WTC11 (cell line): ENCODE measurements at regions not wholly inside any gene's neighbourhood (a gene's known extent, or its start where the extent isn't known, plus 50 kb on each side); places are given as distances from the start of the nearest gene placed in this dataset.

Experiments
- ATAC-seq: fragments of 200-7000 bp; cut with Tn5 transposase; 2 replicates; pipeline ENCODE4 v1.10.0; 2021; ENCODE audit warnings: mild to moderate bottlenecking, moderate library complexity
- CTCF ChIA-PET: fragments of 300-600 bp; sonication (Branson Sonifier 250); formaldehyde crosslinking; loops from one replicate; lab custom pipeline; 2021; ENCODE audit warnings: antibody characterized with exemption; lab: Charles Lee
- POLR2A ChIA-PET: fragments of 350-600 bp; sonication (Branson Sonifier 250); formaldehyde crosslinking; loops from one replicate; lab custom pipeline; 2021; ENCODE audit warnings: antibody characterized with exemption; lab: Charles Lee
- DNase-seq: peaks from one replicate; pipeline ENCODE4 v3.0.0; 2021; ENCODE audit warnings: low spot score
- H3K27ac Mint-ChIP-seq: 2 replicates; pipeline ENCODE4 v1.8.0; 2021; ENCODE audit warnings: mixed read lengths
- H3K27me3 Mint-ChIP-seq: 2 replicates; pipeline ENCODE4 v1.8.0; 2021; ENCODE audit warnings: low read depth, mild to moderate bottlenecking, moderate library complexity, mixed read lengths
- H3K36me3 Mint-ChIP-seq: 2 replicates; pipeline ENCODE4 v1.8.0; 2021; ENCODE audit warnings: mixed read lengths
- H3K4me1 Mint-ChIP-seq: 2 replicates; pipeline ENCODE4 v1.8.0; 2022; ENCODE audit warnings: mixed read lengths
- H3K4me3 Mint-ChIP-seq: 2 replicates; pipeline ENCODE4 v1.8.0; 2021; ENCODE audit warnings: mild to moderate bottlenecking, moderate library complexity, mixed read lengths
- H3K9me3 Mint-ChIP-seq: 2 replicates; pipeline ENCODE4 v1.8.0; 2021; ENCODE audit warnings: mixed read lengths
- ATF1 ChIP-seq: sonication (generic); formaldehyde crosslinking; IDR thresholded peaks from 2 replicates; pipeline ENCODE4 v1.8.1; 2023; ENCODE audit warnings: mild to moderate bottlenecking, moderate library complexity, missing genetic modification reagents
- ATF6 ChIP-seq: sonication (generic); formaldehyde crosslinking; IDR thresholded peaks from 2 replicates; pipeline ENCODE4 v1.8.1; 2023; ENCODE audit warnings: mild to moderate bottlenecking, missing genetic modification reagents
- CDX4 ChIP-seq: fragments of 250-450 bp; sonication (Bioruptor Pico); IDR thresholded peaks from 2 replicates; pipeline ENCODE4 v1.9.0; 2021; ENCODE audit warnings: moderate library complexity, mild to moderate bottlenecking, inconsistent platforms, borderline replicate concordance
- CREB1 ChIP-seq: sonication (generic); formaldehyde crosslinking; IDR thresholded peaks from 2 replicates; pipeline ENCODE4 v1.8.0; 2023; ENCODE audit warnings: mild to moderate bottlenecking, missing genetic modification reagents
- CREM ChIP-seq: sonication (generic); formaldehyde crosslinking; IDR thresholded peaks from 2 replicates; pipeline ENCODE4 v1.8.1; 2022; ENCODE audit warnings: mild to moderate bottlenecking, missing genetic modification reagents, moderate library complexity
- IRF2 ChIP-seq: sonication (generic); formaldehyde crosslinking; IDR thresholded peaks from 2 replicates; pipeline ENCODE4 v1.8.0; 2022; ENCODE audit warnings: low read depth, missing genetic modification reagents, borderline replicate concordance
- MAX ChIP-seq: sonication (generic); formaldehyde crosslinking; IDR thresholded peaks from 2 replicates; pipeline ENCODE4 v1.8.0; 2022; ENCODE audit warnings: mild to moderate bottlenecking, missing genetic modification reagents
- MLX ChIP-seq: sonication (generic); formaldehyde crosslinking; IDR thresholded peaks from 2 replicates; pipeline ENCODE4 v1.8.1; 2023; ENCODE audit warnings: mild to moderate bottlenecking, missing genetic modification reagents, moderate library complexity
- NFYB ChIP-seq: sonication (generic); formaldehyde crosslinking; conservative IDR thresholded peaks from 2 replicates; pipeline ENCODE4 v1.8.0; 2022; ENCODE audit warnings: low read depth, missing genetic modification reagents
- NR2C2 ChIP-seq: sonication (generic); formaldehyde crosslinking; IDR thresholded peaks from 2 replicates; pipeline ENCODE4 v1.8.0; 2022; ENCODE audit warnings: mild to moderate bottlenecking, missing genetic modification reagents
- PRDM15 ChIP-seq: sonication (generic); formaldehyde crosslinking; IDR thresholded peaks from 2 replicates; pipeline ENCODE4 v1.8.0; 2022; ENCODE audit warnings: missing genetic modification reagents
- PREB ChIP-seq: sonication (generic); formaldehyde crosslinking; IDR thresholded peaks from 2 replicates; pipeline ENCODE4 v1.8.1; 2022; ENCODE audit warnings: mild to moderate bottlenecking, missing genetic modification reagents, moderate library complexity, borderline replicate concordance
- PRRX2 ChIP-seq: fragments of 250-450 bp; sonication (Bioruptor Pico); IDR thresholded peaks from 2 replicates; pipeline ENCODE4 v1.8.0; 2021; ENCODE audit warnings: mild to moderate bottlenecking
- SOX15 ChIP-seq: fragments of 250-450 bp; sonication (Bioruptor Pico); IDR thresholded peaks from 2 replicates; pipeline ENCODE4 v1.9.0; 2021; ENCODE audit warnings: mild to moderate bottlenecking
- SP1 ChIP-seq: sonication (generic); formaldehyde crosslinking; conservative IDR thresholded peaks from 2 replicates; pipeline ENCODE4 v1.8.1; 2022; ENCODE audit warnings: missing genetic modification reagents
- USF2 ChIP-seq: sonication (generic); formaldehyde crosslinking; IDR thresholded peaks from 2 replicates; pipeline ENCODE4 v1.8.1; 2023; ENCODE audit warnings: mild to moderate bottlenecking, missing genetic modification reagents, moderate library complexity
- ZBTB21 ChIP-seq: sonication (generic); formaldehyde crosslinking; IDR thresholded peaks from 2 replicates; pipeline ENCODE4 v1.8.1; 2023; ENCODE audit warnings: mild to moderate bottlenecking, missing genetic modification reagents, borderline replicate concordance
- ZNF121 ChIP-seq: sonication (generic); formaldehyde crosslinking; IDR thresholded peaks from 2 replicates; pipeline ENCODE4 v1.8.0; 2023; ENCODE audit warnings: missing genetic modification reagents
- ZNF138 ChIP-seq: sonication (generic); formaldehyde crosslinking; conservative IDR thresholded peaks from 2 replicates; pipeline ENCODE4 v1.8.1; 2022; ENCODE audit warnings: mild to moderate bottlenecking, moderate library complexity, missing genetic modification reagents
- ZNF219 ChIP-seq: sonication (generic); formaldehyde crosslinking; IDR thresholded peaks from 2 replicates; pipeline ENCODE4 v1.8.0; 2023; ENCODE audit warnings: missing genetic modification reagents, mild to moderate bottlenecking, borderline replicate concordance
- ZNF232 ChIP-seq: sonication (generic); formaldehyde crosslinking; IDR thresholded peaks from 2 replicates; pipeline ENCODE4 v1.8.0; 2022; ENCODE audit warnings: mild to moderate bottlenecking, missing genetic modification reagents
- ZNF281 ChIP-seq: sonication (generic); formaldehyde crosslinking; IDR thresholded peaks from 2 replicates; pipeline ENCODE4 v1.8.0; 2023; ENCODE audit warnings: mild to moderate bottlenecking, missing genetic modification reagents
- ZNF396 ChIP-seq: fragments of 250-450 bp; sonication (Bioruptor Pico); IDR thresholded peaks from 2 replicates; pipeline ENCODE4 v1.8.0; 2021; ENCODE audit warnings: mild to moderate bottlenecking, moderate library complexity, borderline replicate concordance

- no peaks in the 10 kb centered on the region for H3K36me3 Mint-ChIP-seq
- TF ChIP-seq ZNF232: no peak
- no peak for TF ChIP-seq MLX (CRISPR knock-in tag)
- TF ChIP-seq SP1 (CRISPR knock-in tag): no peak
- no peak for TF ChIP-seq CREB1
- TF ChIP-seq ZNF396 (CRISPR knock-in tag): no peak
- no peak for TF ChIP-seq PRRX2 (CRISPR knock-in tag)
- no peak for TF ChIP-seq ZNF138 (CRISPR knock-in tag)
- TF ChIP-seq MAX (CRISPR knock-in tag): no peak
- no peak for TF ChIP-seq NFYB (CRISPR knock-in tag)
- TF ChIP-seq CREM (CRISPR knock-in tag): no peak
- no peak for TF ChIP-seq SOX15
- TF ChIP-seq, all 79 proteins: peak for 0
- DNase-seq (no peak), ATAC-seq (no peak)
- POLR2A ChIA-PET: interaction anchor here (0.6 kb wide), 1 partner anchor 339 kb away, joined by 6 read pairs; no protein-coding TSS in a partner anchor
- no peak overlapping the region for H3K4me3 Mint-ChIP-seq
- 0 out of 2 replicates have a peak, but pooled peaks cover 5% of the 10 kb centered on the region for H3K4me1 Mint-ChIP-seq
- peak overlapping the region; percentile 22; the same call in 1 of the 2 replicates for H3K27ac Mint-ChIP-seq
- H3K9me3 Mint-ChIP-seq: no peaks in the 10 kb centered on the region
- CTCF ChIA-PET: no interaction called here
- no peaks in the 10 kb centered on the region for H3K27me3 Mint-ChIP-seq
Observed at GRCh38 chr9:78857373-78858225, 560.7 kb downstream of the PSAT1 start.

GRCh38 chr9:78858266-78858665 lies 561.3 kb downstream of the PSAT1 start:
- H3K36me3 Mint-ChIP-seq: no peaks in the 10 kb centered on the region
- ChIA-PET CTCF (no interaction called here), POLR2A (no interaction called here)
- no peak for ATAC-seq
- H3K9me3 Mint-ChIP-seq: no peaks in the 10 kb centered on the region
- no peak overlapping the region for H3K27ac Mint-ChIP-seq
- DNase-seq: no peak
- H3K27me3 Mint-ChIP-seq: no peaks in the 10 kb centered on the region
- 0 out of 2 replicates have a peak, but pooled peaks cover 5% of the 10 kb centered on the region for H3K4me1 Mint-ChIP-seq
- H3K4me3 Mint-ChIP-seq: no peak overlapping the region
- no peak for TF ChIP-seq ATF1 (CRISPR knock-in tag)
- no peak for TF ChIP-seq ZNF138 (CRISPR knock-in tag)
- TF ChIP-seq CDX4 (CRISPR knock-in tag): no peak
- no peak for TF ChIP-seq USF2 (CRISPR knock-in tag)
- TF ChIP-seq PREB (CRISPR knock-in tag): no peak
- no peak for TF ChIP-seq ZNF281
- no peak for TF ChIP-seq ATF6 (CRISPR knock-in tag)
- TF ChIP-seq ZBTB21 (CRISPR knock-in tag): no peak
- TF ChIP-seq ZNF121 (CRISPR knock-in tag): no peak
- TF ChIP-seq IRF2: no peak
- no peak for TF ChIP-seq PRDM15
- no peak for TF ChIP-seq ZNF219
- TF ChIP-seq NR2C2: no peak
